H9 (cell line): ENCODE measurements at regions not wholly inside any gene's neighbourhood (a gene's known extent, or its start where the extent isn't known, plus 50 kb on each side); places are given as distances from the start of the nearest gene placed in this dataset.

Experiments used
- DNase-seq: peaks from one replicate; pipeline ENCODE4 v3.0.0-alpha.2; 2017
- H2AFZ ChIP-seq: one replicate; pipeline ENCODE4 v1.6.1; 2013; ENCODE audit warnings: mild to moderate bottlenecking, low read length, control low read depth, moderate library complexity
- H2AK5ac ChIP-seq: 2 replicates; pipeline ENCODE4 v1.6.1; 2013; ENCODE audit warnings: low read length, control low read depth, mixed read lengths; ENCODE audit not compliant: insufficient read length
- H2BK120ac ChIP-seq: one replicate; pipeline ENCODE4 v1.6.1; 2013; ENCODE audit warnings: low read depth, mild to moderate bottlenecking, low read length, control low read depth, inconsistent platforms; ENCODE audit not compliant: poor library complexity, severe bottlenecking
- H2BK12ac ChIP-seq: 2 replicates; pipeline ENCODE4 v1.6.1; 2013; ENCODE audit warnings: low read length, control low read depth, mixed read lengths, low read depth; ENCODE audit not compliant: insufficient read length
- H2BK15ac ChIP-seq: 2 replicates; pipeline ENCODE4 v1.6.1; 2013; ENCODE audit warnings: low read depth, low read length, control low read depth
- H2BK20ac ChIP-seq: one replicate; pipeline ENCODE4 v1.6.1; 2013; ENCODE audit warnings: low read depth, mild to moderate bottlenecking, low read length, control low read depth, inconsistent platforms; ENCODE audit not compliant: poor library complexity, severe bottlenecking
- H2BK5ac ChIP-seq: 2 replicates; pipeline ENCODE4 v1.6.1; 2013; ENCODE audit warnings: low read length, control low read depth, mixed read lengths; ENCODE audit not compliant: insufficient read length
- H3K14ac ChIP-seq: 2 replicates; pipeline ENCODE4 v1.6.1; 2013; ENCODE audit warnings: low read length, control low read depth; ENCODE audit not compliant: insufficient read depth
- H3K18ac ChIP-seq: 2 replicates; pipeline ENCODE4 v1.6.1; 2013; ENCODE audit warnings: low read depth, mild to moderate bottlenecking, mixed read lengths, low read length, control low read depth; ENCODE audit not compliant: insufficient read length
- H3K23ac ChIP-seq: 2 replicates; pipeline ENCODE4 v1.6.1; 2013; ENCODE audit warnings: low read length, control low read depth, mixed read lengths, low read depth; ENCODE audit not compliant: insufficient read length
- H3K23me2 ChIP-seq: 2 replicates; pipeline ENCODE4 v1.6.1; 2013; ENCODE audit warnings: low read depth, mild to moderate bottlenecking, mixed read lengths, low read length, control low read depth; ENCODE audit not compliant: insufficient read length, poor library complexity, severe bottlenecking
- H3K27ac ChIP-seq: 2 replicates; pipeline ENCODE4 v1.5.1; 2013; ENCODE audit warnings: low read length, control low read depth, mixed read lengths, low read depth; ENCODE audit not compliant: insufficient read length
- H3K27me3 ChIP-seq: 2 replicates; pipeline ENCODE4 v1.6.1; 2013; ENCODE audit warnings: low read length, control low read depth, inconsistent platforms; ENCODE audit not compliant: insufficient read depth
- H3K4ac ChIP-seq: 2 replicates; pipeline ENCODE4 v1.6.1; 2013; ENCODE audit warnings: low read depth, mild to moderate bottlenecking, control low read depth, inconsistent platforms, low read length, moderate library complexity
- H3K4me1 ChIP-seq: 2 replicates; pipeline ENCODE4 v1.6.1; 2013; ENCODE audit warnings: low read length, control low read depth, inconsistent platforms; ENCODE audit not compliant: insufficient read depth
- H3K4me2 ChIP-seq: 2 replicates; pipeline ENCODE4 v1.6.1; 2013; ENCODE audit warnings: low read length, control low read depth, mixed read lengths; ENCODE audit not compliant: insufficient read length, insufficient read depth
- H3K56ac ChIP-seq: 2 replicates; pipeline ENCODE4 v1.6.1; 2013; ENCODE audit warnings: low read depth, mild to moderate bottlenecking, mixed read lengths, low read length, control low read depth; ENCODE audit not compliant: insufficient read length
- H3K79me1 ChIP-seq: 2 replicates; pipeline ENCODE4 v1.6.1; 2013; ENCODE audit warnings: low read depth, mild to moderate bottlenecking, moderate library complexity, low read length, control low read depth, inconsistent platforms; ENCODE audit not compliant: insufficient read depth, poor library complexity, severe bottlenecking
- H3K79me2 ChIP-seq: 2 replicates; pipeline ENCODE4 v1.6.1; 2013; ENCODE audit warnings: low read length, control low read depth, inconsistent platforms; ENCODE audit not compliant: insufficient read depth
- H3K9ac ChIP-seq: 2 replicates; pipeline ENCODE4 v1.6.1; 2013; ENCODE audit warnings: low read length, control low read depth, mixed read lengths; ENCODE audit not compliant: insufficient read length; ENCODE audit errors: extremely low read depth
- H3K9me3 ChIP-seq: one replicate; pipeline ENCODE4 v1.6.1; 2013; ENCODE audit warnings: low read depth, low read length, inconsistent platforms; ENCODE audit not compliant: control insufficient read depth
- H3T11ph ChIP-seq: one replicate; pipeline ENCODE4 v1.6.1; 2013; ENCODE audit warnings: mild to moderate bottlenecking, low read length, control low read depth, inconsistent platforms
- H4K20me1 ChIP-seq: one replicate; pipeline ENCODE4 v1.6.1; 2013; ENCODE audit not compliant: control insufficient read depth, insufficient read length, insufficient read depth
- H4K5ac ChIP-seq: 2 replicates; pipeline ENCODE4 v1.6.1; 2013; ENCODE audit warnings: low read depth, mild to moderate bottlenecking, mixed read lengths, low read length, control low read depth; ENCODE audit not compliant: insufficient read length
- H4K8ac ChIP-seq: replicated peaks from 2 replicates; pipeline ENCODE4 v1.6.1; 2013; ENCODE audit warnings: low read length, control low read depth, mixed read lengths, low read depth; ENCODE audit not compliant: insufficient read length
- H4K91ac ChIP-seq: 2 replicates; pipeline ENCODE4 v1.6.1; 2013; ENCODE audit warnings: low read depth, mild to moderate bottlenecking, moderate library complexity, mixed read lengths, low read length, control low read depth; ENCODE audit not compliant: insufficient read length
- H3K27ac Mint-ChIP-seq, 3 experiments: 2 replicates in 2 of 3; 3 replicates in 1 of 3; pipeline ENCODE4 v1.8.0; 2020 to 2021; ENCODE audit warnings: mixed read lengths in 3 of 3, mild to moderate bottlenecking in 1 of 3, moderate library complexity in 1 of 3
- H3K27me3 Mint-ChIP-seq: 2 replicates; pipeline ENCODE4 v1.8.0; 2021; ENCODE audit warnings: low read depth, mild to moderate bottlenecking, moderate library complexity, mixed read lengths
- H3K36me3 Mint-ChIP-seq, 3 experiments: 2 replicates in 2 of 3; 3 replicates in 1 of 3; pipeline ENCODE4 v1.8.0; 2020 to 2021; ENCODE audit warnings: low read depth in 3 of 3, mixed read lengths in 3 of 3; ENCODE audit not compliant: insufficient read depth in 1 of 3
- H3K4me1 Mint-ChIP-seq, 2 experiments: 2 replicates each; pipeline ENCODE4 v1.8.0; 2020; ENCODE audit warnings: mixed read lengths in 2 of 2
- H3K4me3 Mint-ChIP-seq, 2 experiments: 2 replicates in 1 of 2; 3 replicates in 1 of 2; pipeline ENCODE4 v1.8.0; 2020 to 2021; ENCODE audit warnings: mild to moderate bottlenecking in 2 of 2, mixed read lengths in 2 of 2, moderate library complexity in 1 of 2
- H3K9me3 Mint-ChIP-seq, 2 experiments: 2 replicates in 1 of 2; 3 replicates in 1 of 2; pipeline ENCODE4 v1.8.0; 2020; ENCODE audit warnings: mild to moderate bottlenecking in 2 of 2, mixed read lengths in 2 of 2, moderate library complexity in 1 of 2
- WGBS: extraction: QIAGEN DNeasy Blood & Tissue Kit; methylation state at CpG from one replicate; pipeline ENCODE4 v1.1.7; 2013; ENCODE audit warnings: missing lambda C conversion rate, low lambda C conversion rate, mixed read lengths; ENCODE audit not compliant: insufficient read length; ENCODE audit errors: extremely low coverage; 5-methylcytosine and 5-hydroxymethylcytosine counted together
- TF ChIP-seq, protein P1 (sequence below): fragments of 200-600 bp; sonication (generic); conservative IDR thresholded peaks from 3 replicates; pipeline ENCODE4 v1.8.0; 2021; ENCODE audit warnings: antibody characterized with exemption, mild to moderate bottlenecking

GRCh38 chr6:137999815-138000214 is 107.4 kb downstream of the PERP start:
- H4K8ac ChIP-seq: no peak overlapping the region
- no peak overlapping the region for H3K14ac ChIP-seq
- no peak for DNase-seq
- H3K4ac ChIP-seq: no peak overlapping the region
- no peak overlapping the region for H4K5ac ChIP-seq
- no peaks in the 10 kb centered on the region for H3K79me1 ChIP-seq
- H3K27me3 Mint-ChIP-seq: no peaks in the 10 kb centered on the region; the same call in 1 of the 2 replicates
- H3K23ac ChIP-seq: no peak overlapping the region
- no peak overlapping the region for H3K27ac Mint-ChIP-seq
- H3K27me3 ChIP-seq: no peaks in the 10 kb centered on the region
- no peak overlapping the region for H3K4me2 ChIP-seq
- H3K4me1 ChIP-seq: no peaks in the 10 kb centered on the region
- H3K79me2 ChIP-seq: no peaks in the 10 kb centered on the region
- H3K4me1 Mint-ChIP-seq: peaks cover 0 to 3% of the 10 kb centered on the region in 2 experiments; a peak in 2 of 4 replicates
- no peak overlapping the region for H3K56ac ChIP-seq
- H2AK5ac ChIP-seq: no peak overlapping the region
- no peak overlapping the region for H3K9ac ChIP-seq
- no peak overlapping the region for H2BK5ac ChIP-seq
- no peak overlapping the region for H3K4me3 Mint-ChIP-seq
- no peak overlapping the region for H3T11ph ChIP-seq
- H2AFZ ChIP-seq: no peak overlapping the region
- no peak overlapping the region for H4K91ac ChIP-seq
- H2BK120ac ChIP-seq: no peak overlapping the region
- H2BK15ac ChIP-seq: no peak overlapping the region
- no peaks in the 10 kb centered on the region for H3K9me3 ChIP-seq
- no peak overlapping the region for H3K27ac ChIP-seq
- H4K20me1 ChIP-seq: no peaks in the 10 kb centered on the region
- TF ChIP-seq, protein P1, sequence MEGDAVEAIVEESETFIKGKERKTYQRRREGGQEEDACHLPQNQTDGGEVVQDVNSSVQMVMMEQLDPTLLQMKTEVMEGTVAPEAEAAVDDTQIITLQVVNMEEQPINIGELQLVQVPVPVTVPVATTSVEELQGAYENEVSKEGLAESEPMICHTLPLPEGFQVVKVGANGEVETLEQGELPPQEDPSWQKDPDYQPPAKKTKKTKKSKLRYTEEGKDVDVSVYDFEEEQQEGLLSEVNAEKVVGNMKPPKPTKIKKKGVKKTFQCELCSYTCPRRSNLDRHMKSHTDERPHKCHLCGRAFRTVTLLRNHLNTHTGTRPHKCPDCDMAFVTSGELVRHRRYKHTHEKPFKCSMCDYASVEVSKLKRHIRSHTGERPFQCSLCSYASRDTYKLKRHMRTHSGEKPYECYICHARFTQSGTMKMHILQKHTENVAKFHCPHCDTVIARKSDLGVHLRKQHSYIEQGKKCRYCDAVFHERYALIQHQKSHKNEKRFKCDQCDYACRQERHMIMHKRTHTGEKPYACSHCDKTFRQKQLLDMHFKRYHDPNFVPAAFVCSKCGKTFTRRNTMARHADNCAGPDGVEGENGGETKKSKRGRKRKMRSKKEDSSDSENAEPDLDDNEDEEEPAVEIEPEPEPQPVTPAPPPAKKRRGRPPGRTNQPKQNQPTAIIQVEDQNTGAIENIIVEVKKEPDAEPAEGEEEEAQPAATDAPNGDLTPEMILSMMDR: no peak
- H2BK20ac ChIP-seq: no peak overlapping the region
- H3K23me2 ChIP-seq: no peaks in the 10 kb centered on the region
- H3K9me3 Mint-ChIP-seq: peaks cover 5 to 14% of the 10 kb centered on the region in 2 experiments; a peak in 4 of 5 replicates
- peaks cover 0 to 4% (median 0%) of the 10 kb centered on the region in 3 experiments; a peak in 2 of 7 replicates for H3K36me3 Mint-ChIP-seq
- no peak overlapping the region for H2BK12ac ChIP-seq
- WGBS: no CpG with 5 or more reads among the region's 5 CpGs
- no peak overlapping the region for H3K18ac ChIP-seq
